Cardiac fibroblast (primary cell): ENCODE measurements at regions not wholly inside any gene's neighbourhood (a gene's known extent, or its start where the extent isn't known, plus 50 kb on each side); places are given as distances from the start of the nearest gene placed in this dataset.

Experiments
- DNase-seq, 2 donors: peaks; one replicate each; pipeline versions ENCODE4 v3.0.0 to v3.0.0-alpha.2; 2010; ENCODE audit warnings: low read depth in 2 of 2
- H3K4me3 ChIP-seq, 2 donors: replicated peaks in 1 of 2; 1 replicate in 1 of 2; 2 replicates in 1 of 2; pipeline ENCODE4 v1.5.1; 2011; ENCODE audit warnings: low read depth in 2 of 2, low read length in 2 of 2, mild to moderate bottlenecking in 2 of 2, moderate library complexity in 1 of 2
- TF ChIP-seq, protein P1 (sequence below): IDR thresholded peaks from one replicate; pipeline ENCODE4 v1.5.1; 2011; ENCODE audit warnings: low read depth, mild to moderate bottlenecking, low read length, inconsistent platforms

DNA sequence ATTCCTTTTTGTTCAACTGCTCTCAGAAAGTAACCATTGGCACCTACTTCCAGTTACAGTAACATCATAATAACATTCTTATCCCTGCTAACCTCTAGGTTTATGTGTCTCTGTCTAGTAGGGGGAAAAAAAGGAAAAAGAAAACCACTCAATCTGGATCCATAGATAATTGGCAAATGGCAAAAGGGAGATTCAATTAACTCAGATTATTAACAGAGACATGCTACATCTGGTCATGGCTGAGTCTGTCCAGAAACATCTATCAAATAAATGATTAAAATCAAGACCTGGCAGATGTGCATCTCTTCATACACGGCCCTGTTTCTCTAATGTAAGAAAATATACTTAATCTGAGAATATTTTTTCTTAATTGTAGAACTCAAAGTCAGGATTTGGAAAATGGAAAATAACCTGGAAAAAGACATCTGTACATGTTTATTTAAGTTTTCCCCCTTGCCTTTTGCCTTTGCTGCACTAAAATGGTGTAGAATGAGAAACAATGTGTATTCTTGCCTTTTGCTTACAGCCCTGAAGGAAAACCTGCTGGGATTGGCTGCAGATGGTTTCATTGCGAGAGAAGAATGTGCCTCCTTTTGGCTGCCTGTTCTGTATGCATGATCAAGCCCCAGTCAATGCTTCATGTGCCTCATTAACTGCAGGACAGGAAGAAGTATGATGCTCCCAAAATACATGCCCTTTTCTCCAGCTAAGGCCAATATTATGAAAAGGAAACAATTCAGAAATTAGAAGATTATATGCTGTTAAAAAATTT lies 921.6 kb upstream of the PCDH20 start:
- DNase-seq = no peak
- TF ChIP-seq, protein P1, sequence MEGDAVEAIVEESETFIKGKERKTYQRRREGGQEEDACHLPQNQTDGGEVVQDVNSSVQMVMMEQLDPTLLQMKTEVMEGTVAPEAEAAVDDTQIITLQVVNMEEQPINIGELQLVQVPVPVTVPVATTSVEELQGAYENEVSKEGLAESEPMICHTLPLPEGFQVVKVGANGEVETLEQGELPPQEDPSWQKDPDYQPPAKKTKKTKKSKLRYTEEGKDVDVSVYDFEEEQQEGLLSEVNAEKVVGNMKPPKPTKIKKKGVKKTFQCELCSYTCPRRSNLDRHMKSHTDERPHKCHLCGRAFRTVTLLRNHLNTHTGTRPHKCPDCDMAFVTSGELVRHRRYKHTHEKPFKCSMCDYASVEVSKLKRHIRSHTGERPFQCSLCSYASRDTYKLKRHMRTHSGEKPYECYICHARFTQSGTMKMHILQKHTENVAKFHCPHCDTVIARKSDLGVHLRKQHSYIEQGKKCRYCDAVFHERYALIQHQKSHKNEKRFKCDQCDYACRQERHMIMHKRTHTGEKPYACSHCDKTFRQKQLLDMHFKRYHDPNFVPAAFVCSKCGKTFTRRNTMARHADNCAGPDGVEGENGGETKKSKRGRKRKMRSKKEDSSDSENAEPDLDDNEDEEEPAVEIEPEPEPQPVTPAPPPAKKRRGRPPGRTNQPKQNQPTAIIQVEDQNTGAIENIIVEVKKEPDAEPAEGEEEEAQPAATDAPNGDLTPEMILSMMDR = no peak
- no peak overlapping the region for H3K4me3 ChIP-seq

GRCh38 chr13:62336507-62336906 lies 920.9 kb upstream of the PCDH20 start:
- no peak for DNase-seq
- TF ChIP-seq, protein P1 = no peak
- H3K4me3 ChIP-seq = no peak overlapping the region

DNA sequence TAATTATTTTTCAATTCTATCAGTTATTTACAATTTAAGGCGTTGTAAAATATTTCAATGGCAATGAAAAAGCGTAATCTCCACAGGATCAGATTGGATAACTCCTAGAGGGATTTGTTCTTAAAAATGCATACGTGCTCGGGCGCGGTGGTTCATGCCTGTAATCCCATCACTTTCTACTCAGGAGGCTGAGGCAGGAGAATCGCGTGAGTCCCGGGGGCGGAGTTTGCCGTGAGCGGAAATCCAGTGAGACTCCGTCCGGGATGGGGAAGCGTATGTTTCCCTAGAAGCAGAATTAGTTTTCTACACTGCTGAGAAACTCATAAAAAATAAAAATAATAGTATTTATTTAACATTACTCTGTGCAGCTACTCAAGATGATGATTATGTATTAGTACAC lies 917.8 kb upstream of the PCDH20 start:
- TF ChIP-seq, protein P1 = no peak
- H3K4me3 ChIP-seq = no peak overlapping the region
- DNase-seq = no peak

DNA sequence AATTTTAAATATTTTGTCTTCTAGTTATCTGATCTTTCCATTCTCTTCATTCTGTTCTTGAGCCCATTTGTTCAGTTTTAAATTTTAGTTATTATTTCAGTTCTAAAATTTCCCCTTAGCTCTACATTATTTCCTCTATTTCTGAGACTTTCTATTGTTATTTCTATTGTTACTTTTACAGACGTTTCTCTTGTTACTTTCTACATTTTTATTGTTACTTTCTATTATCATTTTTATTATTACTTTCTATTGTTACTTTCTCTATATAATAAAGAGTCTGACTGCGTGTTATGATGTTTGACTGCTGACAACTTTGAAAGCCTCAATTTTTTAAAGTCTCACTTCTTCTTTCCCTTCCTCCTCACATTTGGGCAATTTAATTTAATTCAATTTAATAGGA lies 915.7 kb upstream of the PCDH20 start:
- no peak for DNase-seq
- TF ChIP-seq, protein P1 = no peak
- H3K4me3 ChIP-seq = no peak overlapping the region

DNA sequence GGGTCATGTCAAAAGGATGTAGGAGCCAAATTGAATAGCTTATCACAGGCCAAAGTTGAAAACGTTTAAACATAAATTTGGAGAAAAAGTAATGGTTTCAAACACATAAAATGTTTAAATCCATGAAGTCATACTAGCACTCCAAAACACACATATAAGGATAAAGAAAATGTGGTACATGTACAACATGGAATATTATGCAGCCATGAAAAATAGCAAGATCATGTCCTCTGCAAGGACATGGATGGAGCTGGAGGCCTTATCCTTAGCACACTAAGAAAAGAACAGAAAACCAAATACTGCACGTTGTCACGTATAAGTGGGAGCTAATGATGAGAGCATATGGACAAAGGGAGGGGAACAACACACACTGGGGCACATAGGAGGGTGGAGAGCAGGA lies 911.7 kb upstream of the PCDH20 start:
- TF ChIP-seq, protein P1 = no peak
- no peak overlapping the region for H3K4me3 ChIP-seq
- DNase-seq = no peak

DNA sequence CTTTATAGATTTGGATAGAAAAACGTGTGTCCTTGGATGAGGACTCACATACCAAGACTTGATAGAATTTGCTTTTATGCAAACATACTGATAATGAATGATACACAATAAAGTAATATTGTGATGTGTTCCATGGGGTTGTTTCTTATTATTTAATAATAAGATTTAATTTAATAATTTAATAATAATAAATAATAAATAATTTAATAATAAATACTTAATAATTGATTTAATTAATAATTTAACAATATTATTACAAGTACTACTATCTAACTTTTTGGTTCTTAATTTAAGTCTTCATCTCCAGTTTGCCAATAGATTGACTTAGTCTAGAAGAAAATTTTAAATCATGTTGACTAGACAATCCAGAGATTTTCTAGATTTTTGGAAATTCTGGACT lies 909.2 kb upstream of the PCDH20 start:
- TF ChIP-seq, protein P1 = no peak
- no peak overlapping the region for H3K4me3 ChIP-seq
- no peak for DNase-seq

DNA sequence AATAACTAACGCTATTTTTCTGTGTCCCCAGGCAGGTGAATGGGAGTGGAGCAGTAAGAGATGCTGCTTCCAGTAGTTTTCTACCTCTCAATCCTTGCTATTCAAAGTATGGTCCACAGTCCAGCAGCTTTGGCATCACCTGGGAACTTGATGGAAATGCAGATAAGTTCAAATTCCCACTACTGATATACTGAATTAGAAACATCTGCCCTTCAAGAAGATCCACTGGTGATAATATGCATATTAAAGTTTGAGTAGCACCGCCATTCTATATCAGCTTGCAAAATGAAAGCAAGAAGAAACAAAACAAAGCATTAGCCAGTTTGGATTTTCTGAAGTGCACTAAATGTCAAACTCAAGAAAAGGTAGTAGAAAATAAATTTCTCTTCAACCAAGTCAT lies 906.2 kb upstream of the PCDH20 start:
- H3K4me3 ChIP-seq = no peak overlapping the region
- TF ChIP-seq, protein P1 = no peak
- DNase-seq = no peak
